H1 (cell line): ENCODE measurements at regions not wholly inside any gene's neighbourhood (a gene's known extent, or its start where the extent isn't known, plus 50 kb on each side); places are given as distances from the start of the nearest gene placed in this dataset.

Source experiments
- CHD7 ChIP-seq: fragments of 300-600 bp; sonication (generic); IDR thresholded peaks from 2 replicates; pipeline ENCODE4 v1.7.1; 2012; ENCODE audit warnings: low read length, moderate library complexity, mild to moderate bottlenecking, inconsistent platforms; ENCODE audit not compliant: insufficient replicate concordance
- KDM1A ChIP-seq: fragments of 200-600, 300-600 bp; sonication (generic); IDR thresholded peaks from 2 replicates; pipeline ENCODE4 v1.7.1; 2016; ENCODE audit warnings: mild to moderate bottlenecking, low read length, borderline replicate concordance
- POU5F1 ChIP-seq: IDR thresholded peaks from 2 replicates; pipeline ENCODE4 v1.6.1; 2011; ENCODE audit warnings: low read depth, mild to moderate bottlenecking, low read length, moderate library complexity
- RXRA ChIP-seq: IDR thresholded peaks from 2 replicates; pipeline ENCODE4 v1.6.1; 2011; ENCODE audit warnings: low read depth, mild to moderate bottlenecking, low read length, moderate library complexity; ENCODE audit not compliant: insufficient read depth
- SIX5 ChIP-seq: IDR thresholded peaks from 2 replicates; pipeline ENCODE4 v1.6.1; 2011; ENCODE audit warnings: mild to moderate bottlenecking, low read depth, low read length
- USF2 ChIP-seq: IDR thresholded peaks from 2 replicates; pipeline ENCODE4 v1.6.1; 2011; ENCODE audit warnings: low read length, improper control_type of control experiment

GRCh38 chr12:31205054-31205453 is 120.9 kb downstream of the SINHCAF start (continued):
- TF ChIP-seq USF2 (no peak), SIX5 (no peak), CHD7 (no peak), RXRA (no peak), KDM1A (no peak), POU5F1 (no peak)
